Stomach (tissue), 8 donors: ENCODE measurements at regions not wholly inside any gene's neighbourhood (a gene's known extent, or its start where the extent isn't known, plus 50 kb on each side); places are given as distances from the start of the nearest gene placed in this dataset.

Experiments used
- DNase-seq, 2 donors: peaks; one replicate each; pipeline versions ENCODE4 v3.0.0 to v3.0.0-alpha.2; 2013 to 2019
- H3K27ac ChIP-seq, 5 donors: fragments of 200-600 bp in 4 of 5; sonication (generic) in 4 of 5; one replicate each; pipeline ENCODE4 v1.5.1; 2013 to 2019; ENCODE audit warnings: mild to moderate bottlenecking in 1 of 5, moderate library complexity in 1 of 5
- H3K27me3 ChIP-seq, 3 donors: fragments of 200-600 bp; sonication (generic); one replicate each; pipeline ENCODE4 v1.5.1; 2017 to 2019; ENCODE audit warnings: mixed run types in 1 of 3
- H3K36me3 ChIP-seq, 4 donors: fragments of 200-600 bp; sonication (generic); 1 replicate in 3 of 4; 2 replicates in 1 of 4; pipeline ENCODE4 v1.5.1; 2016 to 2019
- H3K4me1 ChIP-seq, 4 donors: fragments of 200-600 bp; sonication (generic); one replicate each; pipeline ENCODE4 v1.5.1; 2016 to 2019
- H3K4me3 ChIP-seq, 4 donors: fragments of 200-600 bp; sonication (generic) in 3 of 4; one replicate each; pipeline ENCODE4 v1.5.1; 2016 to 2019; ENCODE audit warnings: mild to moderate bottlenecking in 1 of 4
- H3K9me3 ChIP-seq, 4 donors: fragments of 200-600 bp; sonication (generic); one replicate each; pipeline ENCODE4 v1.5.1; 2016 to 2019
- CTCF ChIP-seq, 7 experiments: fragments of 450-650 bp in 4 of 7; fragments of 200-600 bp in 3 of 7; sonication (generic) in 3 of 7; IDR thresholded peaks; one replicate each; pipeline ENCODE4 v1.5.1; 2016 to 2019; ENCODE audit warnings: antibody characterized with exemption in 7 of 7, control low read depth in 2 of 7, mild to moderate bottlenecking in 1 of 7
- EP300 ChIP-seq: sonication (generic); formaldehyde crosslinking; IDR thresholded peaks from one replicate; pipeline ENCODE4 v1.6.1; 2017; ENCODE audit warnings: antibody characterized with exemption
- POLR2A ChIP-seq, 4 donors: fragments of 450-650 bp; IDR thresholded peaks; one replicate each; pipeline ENCODE4 v1.6.1; 2016; ENCODE audit warnings: antibody characterized with exemption in 4 of 4, control low read depth in 2 of 4, mild to moderate bottlenecking in 1 of 4, moderate library complexity in 1 of 4
- POLR2AphosphoS5 ChIP-seq, 3 donors: sonication (generic); formaldehyde crosslinking; IDR thresholded peaks; one replicate each; pipeline ENCODE4 v1.6.1; 2016; ENCODE audit warnings: antibody characterized with exemption in 3 of 3
- WGBS, 5 donors: extraction: QIAGEN DNeasy Blood & Tissue Kit in 3 of 5; methylation state at CpG; one replicate each; pipeline versions ENCODE4 v1.1.5 to v1.1.7; 2013 to 2018; 5-methylcytosine and 5-hydroxymethylcytosine counted together
- intact Hi-C: fragments of 100-400 bp; cut with DNase I; formaldehyde crosslinking; loops from one replicate; pipeline ENCODE4 v1.15.1; 2023; ENCODE audit warnings: low total_unique reads
- donor health status: healthy with polysubstance abuse.
- donor health status: Bipolar disorder and iron deficiency.
- donor health status: healthy.

GRCh38 chr15:45991863-45992262 lies 357.0 kb downstream of the SQOR start:
- Histone ChIP-seq H3K4me3 (no peak overlapping the region), H3K9me3 (peaks cover 0 to 15% (median 0%) of the 10 kb centered on the region in 4 donors), H3K36me3 (no peaks in the 10 kb centered on the region), H3K27me3 (no peaks in the 10 kb centered on the region), H3K27ac (no peak overlapping the region), H3K4me1 (no peaks in the 10 kb centered on the region)
- 54 to 71% (median 62%) methylated on average over 3 of the region's 3 CpGs for WGBS, 5 donors
- TF ChIP-seq POLR2AphosphoS5 (IDR thresholded peaks at IDR 0.05) = no peak
- no peak for DNase-seq
- intact Hi-C loops = no loop called here

GRCh38 chr15:45993072-45993471 lies 358.2 kb downstream of the SQOR start:
- H3K4me3 ChIP-seq = no peak overlapping the region
- H3K36me3 ChIP-seq = no peaks in the 10 kb centered on the region
- WGBS, 5 donors = 73 to 79% (median 77%) methylated on average over 3 of the region's 3 CpGs
- no peak overlapping the region for H3K27ac ChIP-seq
- no peaks in the 10 kb centered on the region for H3K27me3 ChIP-seq
- intact Hi-C loops = no loop called here
- no peaks in the 10 kb centered on the region for H3K4me1 ChIP-seq
- peaks cover 0 to 11% (median 0%) of the 10 kb centered on the region in 4 donors for H3K9me3 ChIP-seq
- TF ChIP-seq CTCF (IDR thresholded peaks at IDR 0.05) (no peak), POLR2AphosphoS5 (IDR thresholded peaks at IDR 0.05) (no peak), POLR2A (IDR thresholded peaks at IDR 0.05) (no peak), EP300 (no peak)
- DNase-seq = no peak

GRCh38 chr15:45993508-45993907 lies 358.7 kb downstream of the SQOR start:
- TF ChIP-seq EP300 = no peak
- no peak for TF ChIP-seq CTCF (IDR thresholded peaks at IDR 0.05)
- no peak for TF ChIP-seq POLR2A (IDR thresholded peaks at IDR 0.05)
- no peak for TF ChIP-seq POLR2AphosphoS5 (IDR thresholded peaks at IDR 0.05)
- DNase-seq = no peak
- intact Hi-C loops = no loop called here
- Histone ChIP-seq H3K27ac (no peak overlapping the region), H3K36me3 (no peaks in the 10 kb centered on the region), H3K27me3 (no peaks in the 10 kb centered on the region), H3K4me3 (no peak overlapping the region), H3K9me3 (peaks cover 0 to 9% (median 0%) of the 10 kb centered on the region in 4 donors), H3K4me1 (no peaks in the 10 kb centered on the region)

GRCh38 chr15:45995800-45996199 lies 361.0 kb downstream of the SQOR start:
- no peaks in the 10 kb centered on the region for H3K27me3 ChIP-seq

More at GRCh38 chr15:45995800-45996199, 361.0 kb downstream of the SQOR start:
- intact Hi-C loops = no loop called here
- Histone ChIP-seq H3K4me3 (no peak overlapping the region), H3K4me1 (no peaks in the 10 kb centered on the region), H3K36me3 (no peaks in the 10 kb centered on the region), H3K27ac (no peak overlapping the region), H3K9me3 (no peaks in the 10 kb centered on the region)
- DNase-seq = no peak
- TF ChIP-seq EP300 (no peak), POLR2AphosphoS5 (IDR thresholded peaks at IDR 0.05) (no peak), CTCF (IDR thresholded peaks at IDR 0.05) (no peak), POLR2A (IDR thresholded peaks at IDR 0.05) (no peak)
- WGBS, 5 donors = 80 to 89% (median 84%) methylated on average over 4 of the region's 4 CpGs
